ENCODE measurements at regions not wholly inside any gene's neighbourhood (a gene's known extent, or its start where the extent isn't known, plus 50 kb on each side); places are given as distances from the start of the nearest gene placed in this dataset.

DNA sequence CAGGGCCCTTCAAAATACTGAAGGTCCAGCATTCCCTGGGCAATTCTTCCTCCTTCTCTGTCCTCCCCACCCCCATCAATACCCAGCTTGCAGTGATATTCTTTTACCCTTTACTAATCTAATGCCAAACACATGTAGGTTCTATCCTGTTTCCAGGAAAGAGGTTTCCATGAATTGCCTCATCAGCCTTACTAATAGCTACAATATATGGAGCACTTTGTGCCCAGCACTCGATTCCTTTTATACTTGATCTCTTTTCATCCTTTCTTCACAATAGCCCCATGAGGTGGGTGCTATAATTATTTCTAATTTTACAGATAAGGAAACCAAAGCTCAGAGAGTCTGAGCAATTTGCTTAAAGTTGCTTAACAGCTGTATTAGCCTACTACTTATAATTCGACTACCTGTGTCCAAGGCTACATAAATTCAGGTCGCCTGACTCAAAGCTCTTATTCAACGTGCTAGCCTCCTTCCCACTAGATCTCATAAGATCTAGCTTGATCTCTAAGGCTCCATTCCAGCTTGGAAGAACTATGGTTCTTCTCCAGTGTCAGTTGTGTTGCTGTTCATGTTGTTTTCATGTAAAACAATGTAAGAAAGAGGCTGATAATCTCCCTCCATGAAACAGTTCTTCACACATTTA is 229.6 kb upstream of the PGRMC2 start:
- H3K27ac ChIP-seq = peak overlapping the region; percentile 53 to 79 (median 64)
- H3K27me3 ChIP-seq = no peaks in the 10 kb centered on the region
- no peaks in the 10 kb centered on the region for H3K36me3 ChIP-seq
- DNase-seq = no peak
- WGBS, 2 donors = 34 to 42% methylated on average over 4 of the region's 4 CpGs
- TF ChIP-seq POLR2A (IDR thresholded peaks at IDR 0.05) (no peak), CTCF (IDR thresholded peaks at IDR 0.05) (no peak)
- H3K9me3 ChIP-seq = no peaks in the 10 kb centered on the region
- no peak overlapping the region for H3K4me3 ChIP-seq
- peaks cover 5 to 29% (median 19%) of the 10 kb centered on the region in 3 donors for H3K4me1 ChIP-seq
- intact Hi-C loops (cut with DNase I) = no loop called here

DNA sequence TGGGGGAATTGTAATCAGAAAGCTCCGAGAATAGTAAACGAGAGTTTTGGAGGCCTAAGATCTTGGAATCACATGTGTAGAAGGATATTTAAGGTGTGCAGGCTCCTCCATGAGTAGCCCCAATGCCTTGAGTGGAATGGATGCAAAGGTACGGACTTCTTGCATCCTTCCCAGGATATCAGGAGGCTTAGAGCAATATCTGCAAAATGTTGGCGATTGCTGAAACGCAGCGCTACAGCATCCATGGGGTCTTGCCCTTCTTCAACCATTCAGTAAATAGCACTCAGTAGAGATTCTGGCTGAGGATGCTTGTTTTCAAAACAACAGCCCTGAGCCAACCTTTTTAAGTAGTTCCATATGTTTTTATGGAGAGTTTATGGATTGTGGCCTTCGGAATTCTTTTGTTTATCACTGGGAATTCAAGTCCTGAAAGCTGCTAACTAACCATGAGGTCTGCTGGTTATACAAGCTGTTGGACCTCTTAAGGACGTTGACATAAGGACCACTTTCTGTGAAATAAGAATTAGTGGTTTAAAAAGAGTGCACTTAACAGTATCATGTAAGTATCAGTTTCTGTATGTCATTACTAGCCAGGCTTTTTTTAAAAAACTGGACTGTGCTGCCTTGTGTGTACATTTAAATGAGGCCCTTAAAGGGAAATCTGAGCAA is 228.8 kb upstream of the PGRMC2 start:
- whole genome bisulfite sequencing, 2 donors = 89 to 99% methylated on average over 8 of the region's 8 CpGs
- no peak for DNase-seq
- Histone ChIP-seq H3K4me1 (peaks cover 5 to 29% (median 19%) of the 10 kb centered on the region in 3 donors), H3K9me3 (no peaks in the 10 kb centered on the region), H3K27ac (peak overlapping the region in 2 of 4 donors; percentile 21 to 74), H3K27me3 (no peaks in the 10 kb centered on the region), H3K4me3 (no peak overlapping the region), H3K36me3 (no peaks in the 10 kb centered on the region)
- TF ChIP-seq POLR2A (IDR thresholded peaks at IDR 0.05) = no peak
- TF ChIP-seq CTCF (IDR thresholded peaks at IDR 0.05) = no peak
- intact Hi-C loops (cut with DNase I) = no loop called here

- Histone ChIP-seq H3K9me3 (no peaks in the 10 kb centered on the region), H3K4me3 (no peak overlapping the region), H3K27me3 (no peaks in the 10 kb centered on the region), H3K27ac (no peak overlapping the region), H3K4me1 (peaks cover 5 to 25% (median 19%) of the 10 kb centered on the region in 3 donors), H3K36me3 (no peaks in the 10 kb centered on the region)
- 88% methylated on average over 3 of the region's 3 CpGs for WGBS, 2 donors
- intact Hi-C loops (cut with DNase I) = no loop called here
- no peak for DNase-seq
- TF ChIP-seq POLR2A (IDR thresholded peaks at IDR 0.05) = no peak
- no peak for TF ChIP-seq CTCF (IDR thresholded peaks at IDR 0.05)
These were observed 226.3 kb upstream of the PGRMC2 start for GRCh38 chr4:128513664-128514484.

DNA sequence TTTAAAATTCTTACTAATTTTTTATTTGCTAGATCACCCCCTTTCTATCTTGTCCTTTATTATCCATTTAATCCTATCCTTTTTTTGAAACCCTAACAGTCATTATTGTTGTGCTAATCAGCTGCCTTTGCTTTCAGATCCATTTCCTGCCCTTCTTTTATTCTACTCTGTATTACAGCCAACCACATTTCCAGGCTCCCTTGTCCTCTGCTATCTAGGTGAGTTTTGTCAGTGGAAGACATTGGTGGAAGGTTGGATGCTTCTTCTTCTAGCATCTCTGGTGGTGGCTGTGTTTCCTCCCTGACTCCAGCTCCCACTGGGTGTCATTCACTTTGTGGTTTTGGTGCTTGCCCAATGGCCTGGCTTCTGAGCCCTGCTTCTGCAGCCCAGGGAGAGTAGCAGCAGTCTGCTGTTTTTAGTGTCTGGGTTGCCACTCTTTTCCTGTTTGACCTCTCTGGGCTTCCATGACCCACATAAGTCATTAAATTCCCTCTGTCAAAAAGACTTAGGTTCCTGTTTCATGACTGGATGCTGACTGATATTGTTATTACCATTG is 225.2 kb upstream of the PGRMC2 start:
- H3K4me1 ChIP-seq = peaks cover 5 to 19% (median 13%) of the 10 kb centered on the region in 3 donors
- no peak overlapping the region for H3K4me3 ChIP-seq
- H3K27ac ChIP-seq = no peak overlapping the region
- DNase-seq = no peak
- no peaks in the 10 kb centered on the region for H3K9me3 ChIP-seq
- no peaks in the 10 kb centered on the region for H3K27me3 ChIP-seq
- intact Hi-C loops (cut with DNase I) = no loop called here
- TF ChIP-seq POLR2A (IDR thresholded peaks at IDR 0.05) (no peak), CTCF (IDR thresholded peaks at IDR 0.05) (no peak)
- H3K36me3 ChIP-seq = no peaks in the 10 kb centered on the region

- DNase-seq = no peak
- Histone ChIP-seq H3K27ac (no peak overlapping the region), H3K4me3 (no peak overlapping the region), H3K36me3 (no peaks in the 10 kb centered on the region), H3K4me1 (peaks cover 0 to 12% (median 6%) of the 10 kb centered on the region in 3 donors), H3K27me3 (no peaks in the 10 kb centered on the region), H3K9me3 (no peaks in the 10 kb centered on the region)
- 90 to 96% methylated on average over 5 of the region's 5 CpGs for WGBS, 2 donors
- no peak for TF ChIP-seq POLR2A (IDR thresholded peaks at IDR 0.05)
- TF ChIP-seq CTCF (IDR thresholded peaks at IDR 0.05) = no peak
- intact Hi-C loops (cut with DNase I) = no loop called here
These were observed 224.5 kb upstream of the PGRMC2 start for GRCh38 chr4:128512161-128512560.

All from esophagus squamous epithelium (tissue), 5 donors.